SK-N-SH (cell line): ENCODE measurements at regions not wholly inside any gene's neighbourhood (a gene's known extent, or its start where the extent isn't known, plus 50 kb on each side); places are given as distances from the start of the nearest gene placed in this dataset.

Source experiments
- CTCF ChIA-PET: fragments of 300-600, 350-600 bp; formaldehyde crosslinking; extraction: SDS; loops from one replicate; lab custom pipeline; 2021; lab: Yijun Ruan, JAX
- POLR2A ChIA-PET: fragments of 350-600 bp; sonication (Branson Sonifier 250); formaldehyde crosslinking; extraction: SDS; loops from one replicate; lab custom pipeline; 2020; ENCODE audit warnings: antibody characterized with exemption, inconsistent platforms; lab: Yijun Ruan, JAX
- DNase-seq: peaks from one replicate; pipeline ENCODE4 v3.0.0; 2012
- H2AFZ ChIP-seq: fragments of 200-600 bp; sonication (generic); 2 replicates; pipeline ENCODE4 v1.8.1; 2016; ENCODE audit warnings: antibody characterized with exemption, mild to moderate bottlenecking, low read depth
- H3F3A ChIP-seq: fragments of 200-600 bp; sonication (generic); replicated peaks from 2 replicates; pipeline ENCODE3; 2016; ENCODE audit warnings: antibody characterized with exemption, mild to moderate bottlenecking; ENCODE audit not compliant: insufficient read depth
- H3K27ac ChIP-seq, 2 experiments: fragments of 200-500 bp in 1 of 2; fragments of 200-600 bp in 1 of 2; sonication (Bioruptor generic) in 1 of 2; sonication (generic), shearing (Covaris generic) in 1 of 2; 2 replicates each; pipeline versions ENCODE4 v1.5.1 to v1.6.1; 2014 to 2016; ENCODE audit warnings: low read depth in 2 of 2, inconsistent platforms in 1 of 2, low read length in 1 of 2, mild to moderate bottlenecking in 1 of 2, mixed read lengths in 1 of 2
- H3K27me3 ChIP-seq: fragments of 200-600 bp; sonication (generic), shearing (Covaris generic); 2 replicates; pipeline ENCODE4 v1.6.1; 2016; ENCODE audit warnings: mixed run types; ENCODE audit not compliant: insufficient read depth
- H3K36me3 ChIP-seq, 2 experiments: fragments of 200-500 bp in 1 of 2; fragments of 200-600 bp in 1 of 2; sonication (Bioruptor generic) in 1 of 2; sonication (generic) in 1 of 2; replicated peaks in 1 of 2; 2 replicates each; pipeline versions ENCODE3 to v1.5.1; 2014 to 2016; ENCODE audit warnings: low read length in 1 of 2, mild to moderate bottlenecking in 1 of 2; ENCODE audit not compliant: insufficient read depth in 2 of 2, control insufficient read depth in 1 of 2
- H3K4me1 ChIP-seq, 2 experiments: fragments of 200-500 bp in 1 of 2; fragments of 200-600 bp in 1 of 2; sonication (Bioruptor generic) in 1 of 2; sonication (generic), shearing (Covaris generic) in 1 of 2; 2 replicates each; pipeline versions ENCODE4 v1.5.1 to v1.6.1; 2014 to 2016; ENCODE audit warnings: low read depth in 1 of 2, low read length in 1 of 2, mixed run types in 1 of 2; ENCODE audit not compliant: insufficient read depth in 2 of 2, control insufficient read depth in 1 of 2
- H3K4me2 ChIP-seq: fragments of 200-600 bp; sonication (generic), shearing (Covaris generic); 2 replicates; pipeline ENCODE4 v1.6.1; 2017; ENCODE audit warnings: mixed run types
- H3K4me3 ChIP-seq, 2 experiments: fragments of 200-500 bp in 1 of 2; fragments of 200-600 bp in 1 of 2; sonication (Bioruptor generic) in 1 of 2; sonication (generic), shearing (Covaris generic) in 1 of 2; 2 replicates each; pipeline versions ENCODE4 v1.5.1 to v1.8.1; 2014 to 2016; ENCODE audit warnings: low read depth in 2 of 2, inconsistent platforms in 1 of 2, low read length in 1 of 2, mild to moderate bottlenecking in 1 of 2, mixed read lengths in 1 of 2, moderate library complexity in 1 of 2
- H3K79me2 ChIP-seq: fragments of 200-600 bp; sonication (generic); 2 replicates; pipeline ENCODE4 v1.8.1; 2017; ENCODE audit warnings: mild to moderate bottlenecking; ENCODE audit not compliant: insufficient read depth
- H3K9ac ChIP-seq: fragments of 200-600 bp; sonication (generic); 2 replicates; pipeline ENCODE4 v1.6.1; 2017; ENCODE audit warnings: mixed run types
- H3K9me2 ChIP-seq: fragments of 200-600 bp; sonication (generic); 2 replicates; pipeline ENCODE4 v1.6.1; 2017; ENCODE audit warnings: mixed run types
- H3K9me3 ChIP-seq: fragments of 200-600 bp; sonication (generic); 2 replicates; pipeline ENCODE4 v1.6.1; 2017; ENCODE audit warnings: mixed run types, mild to moderate bottlenecking, moderate library complexity
- H4K20me1 ChIP-seq: fragments of 200-600 bp; sonication (generic); 2 replicates; pipeline ENCODE4 v1.6.1; 2017; ENCODE audit warnings: mild to moderate bottlenecking, mixed run types; ENCODE audit not compliant: insufficient read depth
- CTCF ChIP-seq: fragments of 200-600 bp; sonication (generic); IDR thresholded peaks from 2 replicates; pipeline ENCODE4 v1.6.1; 2017; ENCODE audit warnings: antibody characterized with exemption, mild to moderate bottlenecking, moderate library complexity
- EP300 ChIP-seq, 2 experiments: IDR thresholded peaks; 2 replicates each; pipeline versions ENCODE4 v1.4.0 to v1.6.1; 2012; ENCODE audit warnings: borderline replicate concordance in 1 of 2, low read depth in 1 of 2, low read length in 1 of 2
- FOXJ3 ChIP-seq: sonication (generic); formaldehyde crosslinking; IDR thresholded peaks from 2 replicates; pipeline ENCODE4 v1.5.1; 2020; ENCODE audit warnings: mild to moderate bottlenecking, missing genetic modification reagents
- GATA2 ChIP-seq: sonication (generic); formaldehyde crosslinking; IDR thresholded peaks from 2 replicates; pipeline ENCODE4 v1.5.0; 2020; ENCODE audit warnings: mild to moderate bottlenecking, missing genetic modification reagents
- JUND ChIP-seq: IDR thresholded peaks from 2 replicates; pipeline ENCODE4 v1.4.0; 2012
- MEF2A ChIP-seq: IDR thresholded peaks from 2 replicates; pipeline ENCODE4 v1.4.0; 2012; ENCODE audit warnings: low read depth, borderline replicate concordance
- NFIC ChIP-seq: IDR thresholded peaks from 2 replicates; pipeline ENCODE4 v1.4.0; 2012; ENCODE audit warnings: borderline replicate concordance
- NRF1 ChIP-seq: IDR thresholded peaks from 2 replicates; pipeline ENCODE4 v1.6.1; 2012; ENCODE audit warnings: low read depth, mild to moderate bottlenecking, low read length
- POLR2AphosphoS5 ChIP-seq: IDR thresholded peaks from 2 replicates; pipeline ENCODE4 v1.6.1; 2012; ENCODE audit warnings: low read depth, low read length
- RFX5 ChIP-seq: IDR thresholded peaks from 2 replicates; pipeline ENCODE4 v1.6.1; 2012; ENCODE audit warnings: mild to moderate bottlenecking, improper control_type of control experiment, low read length
- RXRA ChIP-seq: IDR thresholded peaks from 2 replicates; pipeline ENCODE4 v1.4.0; 2012; ENCODE audit warnings: low read depth, mild to moderate bottlenecking, borderline replicate concordance
- SIN3A ChIP-seq: IDR thresholded peaks from 2 replicates; pipeline ENCODE4 v1.6.1; 2012; ENCODE audit warnings: low read depth, mild to moderate bottlenecking, low read length, moderate library complexity, borderline replicate concordance
- TAF1 ChIP-seq: IDR thresholded peaks from 2 replicates; pipeline ENCODE4 v1.6.1; 2012; ENCODE audit warnings: low read depth, mild to moderate bottlenecking, low read length, moderate library complexity, borderline replicate concordance
- TCF12 ChIP-seq: IDR thresholded peaks from 2 replicates; pipeline ENCODE4 v1.4.0; 2012
- TEAD4 ChIP-seq: IDR thresholded peaks from 2 replicates; pipeline ENCODE4 v1.4.0; 2012; ENCODE audit warnings: mild to moderate bottlenecking, borderline replicate concordance; ENCODE audit not compliant: insufficient read depth
- ZBTB33 ChIP-seq: IDR thresholded peaks from 2 replicates; pipeline ENCODE4 v1.4.0; 2012; ENCODE audit warnings: low read depth, borderline replicate concordance
- WGBS: methylation state at CpG from one replicate; pipeline ENCODE4 v1.1.6; 2017; ENCODE audit warnings: low lambda C conversion rate; 5-methylcytosine and 5-hydroxymethylcytosine counted together
- TF ChIP-seq, protein P1 (sequence below): IDR thresholded peaks from 2 replicates; pipeline ENCODE4 v1.6.1; 2012; ENCODE audit warnings: mild to moderate bottlenecking, low read depth, low read length, moderate library complexity

DNA sequence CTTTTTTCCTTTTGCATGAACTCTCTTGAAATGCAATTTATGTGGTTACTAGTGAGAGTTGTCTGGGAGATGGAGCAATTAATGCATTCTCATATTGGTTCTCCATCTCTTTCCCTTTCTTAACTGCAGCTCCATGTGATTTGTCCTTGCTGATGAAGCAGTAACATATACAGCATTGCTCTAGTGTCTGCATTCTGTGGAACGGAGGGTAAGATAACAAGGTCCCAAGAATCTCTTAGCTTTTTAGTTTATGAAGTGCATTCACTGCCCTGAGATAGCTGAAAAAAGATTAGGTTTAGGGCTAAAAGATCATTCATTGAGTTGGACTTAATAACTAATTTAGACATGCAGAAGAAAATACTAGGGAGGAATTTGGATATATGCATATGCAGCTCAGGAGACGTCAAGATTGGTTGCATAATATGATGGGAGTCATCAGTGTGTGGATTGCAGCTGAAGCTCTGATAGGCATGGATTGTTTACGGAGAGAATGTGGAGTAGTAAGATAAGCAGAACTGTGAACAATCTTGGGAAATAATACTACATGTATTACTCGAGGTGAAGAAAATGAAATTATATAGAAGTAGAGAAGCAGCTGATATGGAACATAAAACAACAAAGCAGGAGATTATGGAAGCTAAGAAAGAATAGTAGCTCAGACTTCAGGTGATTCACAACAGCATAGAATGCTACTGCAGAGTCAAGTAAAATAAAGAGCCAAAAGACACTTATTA lies 404.7 kb downstream of the ARL4A start:
- POLR2A ChIA-PET = no interaction called here
- H3K4me2 ChIP-seq = no peak overlapping the region
- CTCF ChIA-PET = interaction anchor here (0.6 to 1.7 kb wide), 3 partner anchors 14 to 408 kb away, joined by 3 to 5 read pairs (median 3); no protein-coding TSS in a partner anchor
- TF ChIP-seq SIN3A (no peak), RFX5 (no peak), JUND (no peak), ZBTB33 (no peak), EP300 (IDR thresholded peaks at IDR 0.05; ENCODE audit: borderline replicate concordance in 1 of 2, low read depth in 1 of 2, low read length in 1 of 2) (no peak), NFIC (no peak), TCF12 (no peak), NRF1 (no peak), RXRA (no peak)
- H2AFZ ChIP-seq = no peak overlapping the region
- 16% methylated on average over 4 of the region's 4 CpGs for WGBS
- H3K79me2 ChIP-seq = no peaks in the 10 kb centered on the region
- no peaks in the 10 kb centered on the region for H4K20me1 ChIP-seq
- no peaks in the 10 kb centered on the region; the same call in 1 of the 2 replicates for H3K27me3 ChIP-seq
- H3K4me1 ChIP-seq = no peaks in the 10 kb centered on the region
- H3K9me2 ChIP-seq = no peaks in the 10 kb centered on the region
- no peaks in the 10 kb centered on the region for H3K36me3 ChIP-seq
- no peaks in the 10 kb centered on the region for H3K9me3 ChIP-seq
- no peak overlapping the region for H3K4me3 ChIP-seq
- no peak overlapping the region for H3K27ac ChIP-seq
- H3K9ac ChIP-seq = no peak overlapping the region
- no peaks in the 10 kb centered on the region for H3F3A ChIP-seq
- DNase-seq = no peak

DNA sequence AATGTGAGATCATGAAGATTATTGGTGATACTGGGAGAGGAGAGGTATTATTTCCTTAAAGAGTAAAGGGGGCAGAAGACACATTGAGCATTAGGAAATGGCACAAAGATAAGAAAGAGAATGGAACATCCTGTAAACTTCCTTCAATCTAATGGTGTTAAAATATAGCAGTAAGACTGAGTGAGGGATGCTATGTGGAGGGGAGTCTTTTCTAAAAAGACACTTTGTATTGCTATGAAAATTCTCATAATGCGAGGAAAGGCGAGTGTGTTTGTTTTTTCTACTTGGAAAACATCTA lies 405.2 kb downstream of the ARL4A start:
- POLR2A ChIA-PET = no interaction called here
- Histone ChIP-seq H3K79me2 (no peaks in the 10 kb centered on the region), H3K4me2 (no peak overlapping the region)
- TF ChIP-seq ZBTB33 (no peak), CTCF (no peak), FOXJ3 (CRISPR knock-in tag) (no peak), POLR2AphosphoS5 (no peak), SIN3A (no peak), GATA2 (CRISPR knock-in tag) (no peak), TCF12 (no peak), RFX5 (no peak), TAF1 (no peak), MEF2A (no peak), EP300 (IDR thresholded peaks at IDR 0.05; ENCODE audit: borderline replicate concordance in 1 of 2, low read depth in 1 of 2, low read length in 1 of 2) (no peak), TEAD4 (no peak)
- TF ChIP-seq, protein P1, sequence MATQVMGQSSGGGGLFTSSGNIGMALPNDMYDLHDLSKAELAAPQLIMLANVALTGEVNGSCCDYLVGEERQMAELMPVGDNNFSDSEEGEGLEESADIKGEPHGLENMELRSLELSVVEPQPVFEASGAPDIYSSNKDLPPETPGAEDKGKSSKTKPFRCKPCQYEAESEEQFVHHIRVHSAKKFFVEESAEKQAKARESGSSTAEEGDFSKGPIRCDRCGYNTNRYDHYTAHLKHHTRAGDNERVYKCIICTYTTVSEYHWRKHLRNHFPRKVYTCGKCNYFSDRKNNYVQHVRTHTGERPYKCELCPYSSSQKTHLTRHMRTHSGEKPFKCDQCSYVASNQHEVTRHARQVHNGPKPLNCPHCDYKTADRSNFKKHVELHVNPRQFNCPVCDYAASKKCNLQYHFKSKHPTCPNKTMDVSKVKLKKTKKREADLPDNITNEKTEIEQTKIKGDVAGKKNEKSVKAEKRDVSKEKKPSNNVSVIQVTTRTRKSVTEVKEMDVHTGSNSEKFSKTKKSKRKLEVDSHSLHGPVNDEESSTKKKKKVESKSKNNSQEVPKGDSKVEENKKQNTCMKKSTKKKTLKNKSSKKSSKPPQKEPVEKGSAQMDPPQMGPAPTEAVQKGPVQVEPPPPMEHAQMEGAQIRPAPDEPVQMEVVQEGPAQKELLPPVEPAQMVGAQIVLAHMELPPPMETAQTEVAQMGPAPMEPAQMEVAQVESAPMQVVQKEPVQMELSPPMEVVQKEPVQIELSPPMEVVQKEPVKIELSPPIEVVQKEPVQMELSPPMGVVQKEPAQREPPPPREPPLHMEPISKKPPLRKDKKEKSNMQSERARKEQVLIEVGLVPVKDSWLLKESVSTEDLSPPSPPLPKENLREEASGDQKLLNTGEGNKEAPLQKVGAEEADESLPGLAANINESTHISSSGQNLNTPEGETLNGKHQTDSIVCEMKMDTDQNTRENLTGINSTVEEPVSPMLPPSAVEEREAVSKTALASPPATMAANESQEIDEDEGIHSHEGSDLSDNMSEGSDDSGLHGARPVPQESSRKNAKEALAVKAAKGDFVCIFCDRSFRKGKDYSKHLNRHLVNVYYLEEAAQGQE = no peak

More for the DNA sequence above, 405.2 kb downstream of the ARL4A start:
- 10% methylated on average over 2 of the region's 2 CpGs for WGBS
- CTCF ChIA-PET = interaction anchor here (0.6 to 1.7 kb wide), 2 partner anchors 14 to 409 kb away, joined by 3 to 5 read pairs; no protein-coding TSS in a partner anchor
- H3K9ac ChIP-seq = no peak overlapping the region
- no peaks in the 10 kb centered on the region for H4K20me1 ChIP-seq
- no peaks in the 10 kb centered on the region for H3F3A ChIP-seq
- no peaks in the 10 kb centered on the region; the same call in 1 of the 2 replicates for H3K27me3 ChIP-seq
- no peak for DNase-seq
- no peaks in the 10 kb centered on the region for H3K36me3 ChIP-seq
- no peak overlapping the region for H3K4me3 ChIP-seq
- no peak overlapping the region for H3K27ac ChIP-seq
- no peak overlapping the region for H2AFZ ChIP-seq
- H3K9me2 ChIP-seq = no peaks in the 10 kb centered on the region
- no peaks in the 10 kb centered on the region for H3K4me1 ChIP-seq
- no peaks in the 10 kb centered on the region for H3K9me3 ChIP-seq
